GM23338 (cell line): ENCODE measurements at regions not wholly inside any gene's neighbourhood (a gene's known extent, or its start where the extent isn't known, plus 50 kb on each side); places are given as distances from the start of the nearest gene placed in this dataset.

Experiments
- CREB1 ChIP-seq: fragments of 250-450 bp; sonication (Bioruptor Pico); IDR thresholded peaks from 2 replicates; pipeline ENCODE4 v1.5.0; 2020; ENCODE audit warnings: low read depth, mild to moderate bottlenecking, moderate library complexity
- EZH2 ChIP-seq: fragments of 200-600 bp; sonication (generic); IDR thresholded peaks from one replicate; pipeline ENCODE4 v1.8.0; 2017; ENCODE audit warnings: antibody characterized with exemption, mild to moderate bottlenecking, low read depth; ENCODE audit not compliant: unreplicated experiment
- JUNB ChIP-seq: IDR thresholded peaks from one replicate; pipeline ENCODE4 v1.6.1; 2016; ENCODE audit warnings: antibody characterized with exemption; ENCODE audit not compliant: unreplicated experiment
- POLR2AphosphoS5 ChIP-seq: IDR thresholded peaks from 2 replicates; pipeline ENCODE4 v1.6.1; 2016; ENCODE audit warnings: antibody characterized with exemption, low read depth
- ZNF114 ChIP-seq: fragments of 250-450 bp; sonication (Bioruptor Pico); IDR thresholded peaks from 2 replicates; pipeline ENCODE4 v1.5.0; 2020; ENCODE audit warnings: mild to moderate bottlenecking, moderate library complexity
- ZNF331 ChIP-seq: fragments of 250-450 bp; sonication (Bioruptor Pico); IDR thresholded peaks from 2 replicates; pipeline ENCODE4 v1.5.0; 2020; ENCODE audit warnings: low read depth, mild to moderate bottlenecking, moderate library complexity
- TF ChIP-seq, protein P1 (sequence below), 2 experiments: fragments of 200-600 bp in 1 of 2; sonication (generic) in 1 of 2; conservative IDR thresholded peaks; 2 replicates each; pipeline versions ENCODE4 v1.5.1 to v1.6.1; 2016 to 2017; ENCODE audit warnings: antibody characterized with exemption in 2 of 2, low read depth in 2 of 2, mild to moderate bottlenecking in 2 of 2, moderate library complexity in 1 of 2
- TF ChIP-seq, protein P2 (sequence below): IDR thresholded peaks from one replicate; pipeline ENCODE4 v1.6.1; 2018; ENCODE audit warnings: antibody characterized with exemption; ENCODE audit not compliant: unreplicated experiment

DNA sequence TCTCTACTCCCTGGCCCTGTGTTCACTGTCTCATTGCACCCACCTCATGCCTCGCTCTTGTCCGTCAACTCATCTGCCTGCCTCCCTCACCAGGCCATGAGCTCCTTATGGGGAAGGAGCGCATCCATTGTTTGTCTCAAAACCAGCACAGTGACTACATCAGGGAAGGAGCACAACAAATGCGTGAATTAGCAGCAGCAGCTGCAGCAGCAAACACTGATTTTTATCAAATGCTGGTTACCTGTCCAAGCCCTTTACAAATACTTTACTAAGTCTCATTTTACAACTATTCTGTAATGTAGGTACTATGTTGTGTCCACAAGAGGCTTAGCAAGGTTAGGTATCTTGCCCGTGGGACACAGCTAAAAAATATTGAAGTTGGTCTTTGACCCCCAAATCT, 85.9 kb upstream of the PLET1 start:
- TF ChIP-seq, protein P1, sequence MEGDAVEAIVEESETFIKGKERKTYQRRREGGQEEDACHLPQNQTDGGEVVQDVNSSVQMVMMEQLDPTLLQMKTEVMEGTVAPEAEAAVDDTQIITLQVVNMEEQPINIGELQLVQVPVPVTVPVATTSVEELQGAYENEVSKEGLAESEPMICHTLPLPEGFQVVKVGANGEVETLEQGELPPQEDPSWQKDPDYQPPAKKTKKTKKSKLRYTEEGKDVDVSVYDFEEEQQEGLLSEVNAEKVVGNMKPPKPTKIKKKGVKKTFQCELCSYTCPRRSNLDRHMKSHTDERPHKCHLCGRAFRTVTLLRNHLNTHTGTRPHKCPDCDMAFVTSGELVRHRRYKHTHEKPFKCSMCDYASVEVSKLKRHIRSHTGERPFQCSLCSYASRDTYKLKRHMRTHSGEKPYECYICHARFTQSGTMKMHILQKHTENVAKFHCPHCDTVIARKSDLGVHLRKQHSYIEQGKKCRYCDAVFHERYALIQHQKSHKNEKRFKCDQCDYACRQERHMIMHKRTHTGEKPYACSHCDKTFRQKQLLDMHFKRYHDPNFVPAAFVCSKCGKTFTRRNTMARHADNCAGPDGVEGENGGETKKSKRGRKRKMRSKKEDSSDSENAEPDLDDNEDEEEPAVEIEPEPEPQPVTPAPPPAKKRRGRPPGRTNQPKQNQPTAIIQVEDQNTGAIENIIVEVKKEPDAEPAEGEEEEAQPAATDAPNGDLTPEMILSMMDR (conservative IDR thresholded peaks at IDR 0.05; ENCODE audit: low read depth in 2 of 2): no peak
- TF ChIP-seq, protein P2, sequence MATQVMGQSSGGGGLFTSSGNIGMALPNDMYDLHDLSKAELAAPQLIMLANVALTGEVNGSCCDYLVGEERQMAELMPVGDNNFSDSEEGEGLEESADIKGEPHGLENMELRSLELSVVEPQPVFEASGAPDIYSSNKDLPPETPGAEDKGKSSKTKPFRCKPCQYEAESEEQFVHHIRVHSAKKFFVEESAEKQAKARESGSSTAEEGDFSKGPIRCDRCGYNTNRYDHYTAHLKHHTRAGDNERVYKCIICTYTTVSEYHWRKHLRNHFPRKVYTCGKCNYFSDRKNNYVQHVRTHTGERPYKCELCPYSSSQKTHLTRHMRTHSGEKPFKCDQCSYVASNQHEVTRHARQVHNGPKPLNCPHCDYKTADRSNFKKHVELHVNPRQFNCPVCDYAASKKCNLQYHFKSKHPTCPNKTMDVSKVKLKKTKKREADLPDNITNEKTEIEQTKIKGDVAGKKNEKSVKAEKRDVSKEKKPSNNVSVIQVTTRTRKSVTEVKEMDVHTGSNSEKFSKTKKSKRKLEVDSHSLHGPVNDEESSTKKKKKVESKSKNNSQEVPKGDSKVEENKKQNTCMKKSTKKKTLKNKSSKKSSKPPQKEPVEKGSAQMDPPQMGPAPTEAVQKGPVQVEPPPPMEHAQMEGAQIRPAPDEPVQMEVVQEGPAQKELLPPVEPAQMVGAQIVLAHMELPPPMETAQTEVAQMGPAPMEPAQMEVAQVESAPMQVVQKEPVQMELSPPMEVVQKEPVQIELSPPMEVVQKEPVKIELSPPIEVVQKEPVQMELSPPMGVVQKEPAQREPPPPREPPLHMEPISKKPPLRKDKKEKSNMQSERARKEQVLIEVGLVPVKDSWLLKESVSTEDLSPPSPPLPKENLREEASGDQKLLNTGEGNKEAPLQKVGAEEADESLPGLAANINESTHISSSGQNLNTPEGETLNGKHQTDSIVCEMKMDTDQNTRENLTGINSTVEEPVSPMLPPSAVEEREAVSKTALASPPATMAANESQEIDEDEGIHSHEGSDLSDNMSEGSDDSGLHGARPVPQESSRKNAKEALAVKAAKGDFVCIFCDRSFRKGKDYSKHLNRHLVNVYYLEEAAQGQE: no peak
- TF ChIP-seq JUNB (no peak), POLR2AphosphoS5 (no peak), CREB1 (CRISPR knock-in tag) (no peak), ZNF114 (CRISPR knock-in tag) (no peak), EZH2 (no peak), ZNF331 (CRISPR knock-in tag) (no peak)
